HG02884 (cell line): ENCODE measurements at regions not wholly inside any gene's neighbourhood (a gene's known extent, or its start where the extent isn't known, plus 50 kb on each side); places are given as distances from the start of the nearest gene placed in this dataset.

ENCODE experiments used
- ATAC-seq: cut with Tn5 transposase; IDR thresholded peaks from one replicate; pipeline ENCODE4 v1.9.1; 2021; ENCODE audit warnings: mild to moderate bottlenecking, moderate library complexity; ENCODE audit not compliant: unreplicated experiment

DNA sequence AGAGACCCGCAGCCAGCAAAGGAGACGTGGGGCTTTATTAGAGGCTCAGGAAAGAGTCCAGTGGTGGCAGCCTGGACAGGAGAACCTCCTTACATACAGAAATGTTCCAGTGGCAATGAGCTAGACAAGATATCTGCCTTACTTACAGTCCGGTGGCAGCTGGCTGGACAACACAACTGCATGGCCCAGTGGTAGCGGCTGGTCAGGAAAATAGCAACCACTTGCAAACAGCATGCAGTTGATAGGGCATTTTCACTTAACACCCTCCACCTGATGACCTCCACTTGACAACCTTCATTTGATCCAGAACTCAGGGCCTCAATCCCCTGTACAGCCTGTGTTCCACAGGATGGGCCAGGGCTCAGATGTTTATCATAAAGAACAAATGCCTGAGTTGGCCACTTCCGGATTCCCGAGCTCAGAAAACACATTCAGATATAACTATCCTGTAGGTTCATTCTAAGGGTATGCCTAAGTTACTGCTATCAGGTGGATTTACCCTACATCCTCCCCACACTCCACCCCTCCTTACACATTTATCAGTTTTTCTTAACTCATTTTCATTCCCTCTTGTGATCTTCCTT lies 63.3 kb upstream of the ITPRID2 start:
- ATAC-seq, result no peak

DNA sequence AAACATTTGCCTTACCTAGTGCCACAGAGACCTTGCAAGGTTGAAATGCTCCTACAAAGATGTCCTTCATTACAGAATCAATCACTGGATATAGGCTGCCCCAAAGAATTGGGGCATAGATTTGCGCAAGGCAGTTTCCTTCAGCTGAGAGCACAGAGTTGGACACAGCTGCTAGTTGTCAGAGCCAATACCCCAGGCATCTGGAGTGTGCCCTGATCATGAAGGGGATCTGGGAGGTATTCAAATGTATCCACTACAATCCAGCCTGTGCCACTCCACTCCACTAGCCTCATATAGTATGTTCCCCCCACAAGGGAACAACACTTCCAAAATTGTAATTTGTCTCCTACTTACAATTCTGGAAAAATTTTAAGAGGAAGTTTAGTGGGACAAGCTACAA lies 62.3 kb upstream of the ITPRID2 start:
- no peak for ATAC-seq

DNA sequence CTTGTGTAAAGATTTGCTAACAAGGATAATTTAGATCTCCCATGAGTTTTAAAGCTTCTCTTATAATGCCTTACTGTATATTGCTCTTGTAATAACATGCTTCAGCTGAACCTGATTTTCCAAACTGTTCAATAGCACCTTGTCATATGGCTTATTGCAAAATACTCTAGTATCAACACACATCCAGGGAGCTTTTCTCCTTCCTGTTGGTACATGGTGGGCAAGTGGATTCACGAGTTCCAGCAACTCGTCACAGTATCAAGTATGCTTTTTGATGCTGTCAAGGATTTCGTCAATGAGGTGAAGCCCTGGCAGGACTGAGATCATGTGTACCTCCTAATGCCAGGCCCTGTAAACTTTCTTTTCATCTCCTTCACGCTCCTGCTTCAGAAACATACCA lies 59.5 kb upstream of the ITPRID2 start:
- no peak for ATAC-seq

DNA sequence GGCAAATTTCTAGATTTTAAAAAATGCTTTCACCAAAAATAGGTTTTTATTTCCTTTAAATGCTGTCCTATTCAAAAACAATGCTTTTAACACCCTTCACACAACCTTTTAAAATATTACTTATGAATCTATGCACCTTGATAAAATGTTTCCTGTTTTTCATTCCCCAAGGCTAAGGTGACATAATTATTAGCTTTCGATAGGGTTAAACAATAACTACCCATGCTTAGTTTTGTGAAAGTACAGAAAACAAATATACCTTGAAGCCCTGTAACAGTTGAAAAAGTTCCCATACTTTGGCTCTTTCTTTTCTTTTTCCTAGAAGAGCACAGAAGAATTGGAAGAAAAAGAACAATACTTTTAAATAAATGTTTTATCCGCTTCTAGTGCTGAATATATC lies 54.9 kb upstream of the ITPRID2 start:
- no peak for ATAC-seq

DNA sequence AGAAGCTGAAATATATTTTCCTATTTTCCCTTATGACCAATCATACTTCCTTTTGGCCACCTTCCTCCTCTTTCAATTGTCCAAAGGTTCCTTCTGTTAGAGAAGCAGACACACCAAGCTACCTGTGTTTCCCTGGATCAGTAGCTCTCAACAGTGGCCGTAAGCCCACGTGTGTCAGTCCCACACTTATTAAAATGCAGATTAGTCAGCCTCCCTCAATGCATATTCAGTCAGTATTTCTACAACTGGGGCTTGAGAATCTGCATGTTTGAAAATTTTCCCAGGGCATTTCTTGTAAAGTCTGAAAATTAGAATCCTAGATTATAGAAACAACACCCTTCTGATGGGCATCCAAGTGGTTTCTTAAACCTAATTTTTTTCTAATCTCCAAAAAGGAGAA lies 54.0 kb upstream of the ITPRID2 start:
- no peak for ATAC-seq

DNA sequence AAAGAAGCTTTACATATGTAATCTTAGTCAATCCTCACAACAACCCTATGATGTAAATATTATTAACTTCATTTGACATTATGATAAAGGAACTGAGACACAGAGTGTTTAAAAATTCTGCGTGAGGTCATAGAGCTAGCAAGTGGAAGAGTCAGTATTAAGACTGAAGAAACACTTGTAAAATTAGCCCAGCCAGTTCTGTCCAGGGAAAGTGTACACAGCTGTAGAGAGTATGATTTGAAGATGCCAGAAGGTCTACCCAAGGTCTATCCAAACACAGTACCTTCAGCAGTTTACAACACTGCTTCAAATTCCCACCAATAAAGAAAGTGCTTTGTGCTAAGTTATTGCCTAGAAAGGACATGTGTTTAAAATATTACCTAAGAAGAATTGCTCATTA lies 51.7 kb upstream of the ITPRID2 start:
- no peak for ATAC-seq

DNA sequence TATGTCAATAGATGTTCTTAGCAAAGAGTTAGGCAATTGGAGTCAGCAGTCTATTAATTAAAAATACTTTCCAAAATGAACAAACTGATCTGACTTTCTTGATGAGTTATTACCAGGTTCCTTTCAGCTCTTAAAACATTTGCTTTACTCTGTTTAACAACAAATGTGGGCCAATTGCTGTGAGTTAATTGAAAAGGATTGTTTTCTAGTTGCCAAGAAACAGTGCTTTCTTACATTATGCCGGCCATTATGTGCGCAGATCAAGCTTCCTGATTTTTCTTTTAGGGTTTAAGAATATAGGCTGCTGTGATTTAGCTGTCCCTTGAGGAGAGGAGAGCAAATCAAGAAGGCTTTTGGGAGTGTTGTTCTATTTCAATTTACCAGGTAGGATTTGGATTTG lies 50.5 kb upstream of the ITPRID2 start:
- ATAC-seq, result no peak
